WTC11 (cell line): ENCODE measurements at regions not wholly inside any gene's neighbourhood (a gene's known extent, or its start where the extent isn't known, plus 50 kb on each side); places are given as distances from the start of the nearest gene placed in this dataset.

ENCODE experiments used
- ATAC-seq: fragments of 200-7000 bp; cut with Tn5 transposase; 2 replicates; pipeline ENCODE4 v1.10.0; 2021; ENCODE audit warnings: mild to moderate bottlenecking, moderate library complexity
- CTCF ChIA-PET: fragments of 300-600 bp; sonication (Branson Sonifier 250); formaldehyde crosslinking; loops from one replicate; lab custom pipeline; 2021; ENCODE audit warnings: antibody characterized with exemption; lab: Charles Lee
- POLR2A ChIA-PET: fragments of 350-600 bp; sonication (Branson Sonifier 250); formaldehyde crosslinking; loops from one replicate; lab custom pipeline; 2021; ENCODE audit warnings: antibody characterized with exemption; lab: Charles Lee
- DNase-seq: peaks from one replicate; pipeline ENCODE4 v3.0.0; 2021; ENCODE audit warnings: low spot score
- H3K27ac Mint-ChIP-seq: 2 replicates; pipeline ENCODE4 v1.8.0; 2021; ENCODE audit warnings: mixed read lengths
- H3K27me3 Mint-ChIP-seq: 2 replicates; pipeline ENCODE4 v1.8.0; 2021; ENCODE audit warnings: low read depth, mild to moderate bottlenecking, moderate library complexity, mixed read lengths
- H3K36me3 Mint-ChIP-seq: 2 replicates; pipeline ENCODE4 v1.8.0; 2021; ENCODE audit warnings: mixed read lengths
- H3K4me1 Mint-ChIP-seq: 2 replicates; pipeline ENCODE4 v1.8.0; 2022; ENCODE audit warnings: mixed read lengths
- H3K4me3 Mint-ChIP-seq: 2 replicates; pipeline ENCODE4 v1.8.0; 2021; ENCODE audit warnings: mild to moderate bottlenecking, moderate library complexity, mixed read lengths
- H3K9me3 Mint-ChIP-seq: 2 replicates; pipeline ENCODE4 v1.8.0; 2021; ENCODE audit warnings: mixed read lengths
- AR ChIP-seq: fragments of 250-450 bp; sonication (Bioruptor Pico); IDR thresholded peaks from 2 replicates; pipeline ENCODE4 v1.9.0; 2021; ENCODE audit warnings: mild to moderate bottlenecking
- ARID4B ChIP-seq: sonication (generic); formaldehyde crosslinking; IDR thresholded peaks from 2 replicates; pipeline ENCODE4 v1.8.0; 2023; ENCODE audit warnings: missing genetic modification reagents, mild to moderate bottlenecking, borderline replicate concordance
- ETV6 ChIP-seq: sonication (generic); formaldehyde crosslinking; IDR thresholded peaks from 2 replicates; pipeline ENCODE4 v1.8.1; 2022; ENCODE audit warnings: mild to moderate bottlenecking, missing genetic modification reagents
- FOXK1 ChIP-seq: sonication (generic); formaldehyde crosslinking; IDR thresholded peaks from 2 replicates; pipeline ENCODE4 v1.8.0; 2022; ENCODE audit warnings: mild to moderate bottlenecking, moderate library complexity, missing genetic modification reagents
- FOXP1 ChIP-seq: sonication (generic); formaldehyde crosslinking; IDR thresholded peaks from 2 replicates; pipeline ENCODE4 v1.8.0; 2022; ENCODE audit warnings: missing genetic modification reagents, mild to moderate bottlenecking, moderate library complexity, borderline replicate concordance
- FOXP4 ChIP-seq: sonication (generic); formaldehyde crosslinking; IDR thresholded peaks from 2 replicates; pipeline ENCODE4 v1.8.0; 2022; ENCODE audit warnings: mild to moderate bottlenecking, missing genetic modification reagents
- GTF2I ChIP-seq: fragments of 250-450 bp; sonication (Bioruptor Pico); conservative IDR thresholded peaks from 2 replicates; pipeline ENCODE4 v1.4.0; 2021; ENCODE audit warnings: mild to moderate bottlenecking
- JAZF1 ChIP-seq: fragments of 250-450 bp; sonication (Bioruptor Pico); IDR thresholded peaks from 2 replicates; pipeline ENCODE4 v1.9.0; 2021; ENCODE audit warnings: moderate library complexity, mild to moderate bottlenecking, inconsistent platforms
- MXD4 ChIP-seq: fragments of 250-450 bp; sonication (Bioruptor Pico); IDR thresholded peaks from 2 replicates; pipeline ENCODE4 v1.8.0; 2021; ENCODE audit warnings: mild to moderate bottlenecking, moderate library complexity, borderline replicate concordance
- NFATC4 ChIP-seq: fragments of 250-450 bp; sonication (Bioruptor Pico); IDR thresholded peaks from 2 replicates; pipeline ENCODE4 v1.9.0; 2021; ENCODE audit warnings: mild to moderate bottlenecking
- NFYB ChIP-seq: sonication (generic); formaldehyde crosslinking; conservative IDR thresholded peaks from 2 replicates; pipeline ENCODE4 v1.8.0; 2022; ENCODE audit warnings: low read depth, missing genetic modification reagents
- NR1H2 ChIP-seq: sonication (generic); formaldehyde crosslinking; IDR thresholded peaks from 2 replicates; pipeline ENCODE4 v1.9.0; 2021; ENCODE audit warnings: mild to moderate bottlenecking, moderate library complexity, missing genetic modification reagents
- NR3C1 ChIP-seq: sonication (generic); formaldehyde crosslinking; conservative IDR thresholded peaks from 2 replicates; pipeline ENCODE4 v1.8.1; 2023; ENCODE audit warnings: low read depth, mild to moderate bottlenecking, missing genetic modification reagents
- PREB ChIP-seq: sonication (generic); formaldehyde crosslinking; IDR thresholded peaks from 2 replicates; pipeline ENCODE4 v1.8.1; 2022; ENCODE audit warnings: mild to moderate bottlenecking, missing genetic modification reagents, moderate library complexity, borderline replicate concordance
- RELA ChIP-seq: sonication (generic); formaldehyde crosslinking; IDR thresholded peaks from 2 replicates; pipeline ENCODE4 v1.8.1; 2022; ENCODE audit warnings: missing genetic modification reagents, mild to moderate bottlenecking, borderline replicate concordance
- SOX15 ChIP-seq: fragments of 250-450 bp; sonication (Bioruptor Pico); IDR thresholded peaks from 2 replicates; pipeline ENCODE4 v1.9.0; 2021; ENCODE audit warnings: mild to moderate bottlenecking
- TEAD4 ChIP-seq: sonication (generic); formaldehyde crosslinking; IDR thresholded peaks from 2 replicates; pipeline ENCODE4 v1.8.0; 2022; ENCODE audit warnings: mild to moderate bottlenecking, missing genetic modification reagents
- ZNF416 ChIP-seq: fragments of 250-450 bp; sonication (Bioruptor Pico); IDR thresholded peaks from 2 replicates; pipeline ENCODE4 v1.9.0; 2021; ENCODE audit warnings: mild to moderate bottlenecking, inconsistent platforms
- TF ChIP-seq, protein P1 (sequence below): sonication (generic); formaldehyde crosslinking; conservative IDR thresholded peaks from 2 replicates; pipeline ENCODE4 v1.8.1; 2022; ENCODE audit warnings: mild to moderate bottlenecking, missing genetic modification reagents
- TF ChIP-seq, protein P2 (sequence below): sonication (generic); formaldehyde crosslinking; IDR thresholded peaks from 2 replicates; pipeline ENCODE4 v1.8.1; 2022; ENCODE audit warnings: missing genetic modification reagents, borderline replicate concordance
- TF ChIP-seq, protein P3 (sequence below): sonication (generic); formaldehyde crosslinking; IDR thresholded peaks from 2 replicates; pipeline ENCODE4 v1.8.0; 2022; ENCODE audit warnings: missing genetic modification reagents

GRCh38 chr20:24334830-24335229, 134.6 kb upstream of the SYNDIG1 start (continued):
- TF ChIP-seq NR1H2: no peak
- TF ChIP-seq, protein P1, sequence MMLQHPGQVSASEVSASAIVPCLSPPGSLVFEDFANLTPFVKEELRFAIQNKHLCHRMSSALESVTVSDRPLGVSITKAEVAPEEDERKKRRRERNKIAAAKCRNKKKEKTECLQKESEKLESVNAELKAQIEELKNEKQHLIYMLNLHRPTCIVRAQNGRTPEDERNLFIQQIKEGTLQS (CRISPR knock-in tag): no peak
- no peak for TF ChIP-seq ARID4B (CRISPR knock-in tag)
- TF ChIP-seq, protein P2, sequence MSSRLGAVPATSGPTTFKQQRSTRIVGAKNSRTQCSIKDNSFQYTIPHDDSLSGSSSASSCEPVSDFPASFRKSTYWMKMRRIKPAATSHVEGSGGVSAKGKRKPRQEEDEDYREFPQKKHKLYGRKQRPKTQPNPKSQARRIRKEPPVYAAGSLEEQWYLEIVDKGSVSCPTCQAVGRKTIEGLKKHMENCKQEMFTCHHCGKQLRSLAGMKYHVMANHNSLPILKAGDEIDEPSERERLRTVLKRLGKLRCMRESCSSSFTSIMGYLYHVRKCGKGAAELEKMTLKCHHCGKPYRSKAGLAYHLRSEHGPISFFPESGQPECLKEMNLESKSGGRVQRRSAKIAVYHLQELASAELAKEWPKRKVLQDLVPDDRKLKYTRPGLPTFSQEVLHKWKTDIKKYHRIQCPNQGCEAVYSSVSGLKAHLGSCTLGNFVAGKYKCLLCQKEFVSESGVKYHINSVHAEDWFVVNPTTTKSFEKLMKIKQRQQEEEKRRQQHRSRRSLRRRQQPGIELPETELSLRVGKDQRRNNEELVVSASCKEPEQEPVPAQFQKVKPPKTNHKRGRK (CRISPR knock-in tag): no peak
- no peak for TF ChIP-seq NFATC4 (CRISPR knock-in tag)
- no peak for TF ChIP-seq ETV6
- no peak for TF ChIP-seq MXD4 (CRISPR knock-in tag)
- no peak for TF ChIP-seq JAZF1 (CRISPR knock-in tag)
- no peak for TF ChIP-seq RELA (CRISPR knock-in tag)

- H3K4me1 Mint-ChIP-seq: no peaks in the 10 kb centered on the region
- ChIA-PET POLR2A (no interaction called here), CTCF (no interaction called here)
- ATAC-seq: no peak
- no peak for DNase-seq
- H3K4me3 Mint-ChIP-seq: no peak overlapping the region
- no peaks in the 10 kb centered on the region for H3K36me3 Mint-ChIP-seq
- H3K9me3 Mint-ChIP-seq: no peaks in the 10 kb centered on the region
- H3K27me3 Mint-ChIP-seq: no peaks in the 10 kb centered on the region; the same call in none of the 2 replicates
- no peak overlapping the region for H3K27ac Mint-ChIP-seq
- TF ChIP-seq ZNF416 (no peak), NR3C1 (no peak), FOXP1 (CRISPR knock-in tag) (no peak), GTF2I (CRISPR knock-in tag) (no peak), FOXP4 (CRISPR knock-in tag) (no peak), AR (no peak), TEAD4 (CRISPR knock-in tag) (no peak), FOXK1 (no peak), PREB (no peak), SOX15 (CRISPR knock-in tag) (no peak), NFYB (no peak)
- TF ChIP-seq, protein P3, sequence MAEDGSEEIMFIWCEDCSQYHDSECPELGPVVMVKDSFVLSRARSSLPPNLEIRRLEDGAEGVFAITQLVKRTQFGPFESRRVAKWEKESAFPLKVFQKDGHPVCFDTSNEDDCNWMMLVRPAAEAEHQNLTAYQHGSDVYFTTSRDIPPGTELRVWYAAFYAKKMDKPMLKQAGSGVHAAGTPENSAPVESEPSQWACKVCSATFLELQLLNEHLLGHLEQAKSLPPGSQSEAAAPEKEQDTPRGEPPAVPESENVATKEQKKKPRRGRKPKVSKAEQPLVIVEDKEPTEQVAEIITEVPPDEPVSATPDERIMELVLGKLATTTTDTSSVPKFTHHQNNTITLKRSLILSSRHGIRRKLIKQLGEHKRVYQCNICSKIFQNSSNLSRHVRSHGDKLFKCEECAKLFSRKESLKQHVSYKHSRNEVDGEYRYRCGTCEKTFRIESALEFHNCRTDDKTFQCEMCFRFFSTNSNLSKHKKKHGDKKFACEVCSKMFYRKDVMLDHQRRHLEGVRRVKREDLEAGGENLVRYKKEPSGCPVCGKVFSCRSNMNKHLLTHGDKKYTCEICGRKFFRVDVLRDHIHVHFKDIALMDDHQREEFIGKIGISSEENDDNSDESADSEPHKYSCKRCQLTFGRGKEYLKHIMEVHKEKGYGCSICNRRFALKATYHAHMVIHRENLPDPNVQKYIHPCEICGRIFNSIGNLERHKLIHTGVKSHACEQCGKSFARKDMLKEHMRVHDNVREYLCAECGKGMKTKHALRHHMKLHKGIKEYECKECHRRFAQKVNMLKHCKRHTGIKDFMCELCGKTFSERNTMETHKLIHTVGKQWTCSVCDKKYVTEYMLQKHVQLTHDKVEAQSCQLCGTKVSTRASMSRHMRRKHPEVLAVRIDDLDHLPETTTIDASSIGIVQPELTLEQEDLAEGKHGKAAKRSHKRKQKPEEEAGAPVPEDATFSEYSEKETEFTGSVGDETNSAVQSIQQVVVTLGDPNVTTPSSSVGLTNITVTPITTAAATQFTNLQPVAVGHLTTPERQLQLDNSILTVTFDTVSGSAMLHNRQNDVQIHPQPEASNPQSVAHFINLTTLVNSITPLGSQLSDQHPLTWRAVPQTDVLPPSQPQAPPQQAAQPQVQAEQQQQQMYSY: no peak
Measured at GRCh38 chr20:24332956-24333355, 136.5 kb upstream of the SYNDIG1 start.
